Astrocyte (in vitro differentiated cells and primary cell): ENCODE measurements at regions not wholly inside any gene's neighbourhood (a gene's known extent, or its start where the extent isn't known, plus 50 kb on each side); places are given as distances from the start of the nearest gene placed in this dataset.

ENCODE experiments used
- DNase-seq: peaks from one replicate; pipeline ENCODE4 v3.0.0-alpha.2; 2010; ENCODE audit warnings: low read depth
- FAIRE-seq: peaks from 2 replicates; lab custom pipeline; 2011; peaks lifted over from hg19 to GRCh38; lab: Jason Lieb, UNC
- H2AFZ ChIP-seq: 2 replicates; pipeline ENCODE4 v1.6.0; 2012; ENCODE audit warnings: low read depth, low read length, inconsistent platforms
- H3K27ac ChIP-seq: 2 replicates; pipeline ENCODE4 v1.5.1; 2011; ENCODE audit warnings: low read depth, low read length, inconsistent platforms
- H3K27me3 ChIP-seq: 2 replicates; pipeline ENCODE4 v1.6.0; 2011; ENCODE audit warnings: low read length, inconsistent platforms; ENCODE audit not compliant: insufficient read depth
- H3K36me3 ChIP-seq: 2 replicates; pipeline ENCODE4 v1.5.1; 2011; ENCODE audit warnings: low read length, inconsistent platforms; ENCODE audit not compliant: insufficient read depth
- H3K4me1 ChIP-seq: 2 replicates; pipeline ENCODE4 v1.5.1; 2011; ENCODE audit warnings: low read length, inconsistent platforms; ENCODE audit not compliant: insufficient read depth
- H3K4me2 ChIP-seq: 2 replicates; pipeline ENCODE4 v1.6.0; 2012; ENCODE audit warnings: low read length, inconsistent platforms
- H3K4me3 ChIP-seq: 2 replicates; pipeline ENCODE4 v1.5.1; 2011; ENCODE audit warnings: low read depth, mild to moderate bottlenecking, low read length, inconsistent platforms; ENCODE audit not compliant: insufficient read depth
- H3K79me2 ChIP-seq: 2 replicates; pipeline ENCODE4 v1.6.0; 2012; ENCODE audit warnings: mild to moderate bottlenecking, low read length, inconsistent platforms; ENCODE audit not compliant: insufficient read depth
- H3K9ac ChIP-seq: 2 replicates; pipeline ENCODE4 v1.6.0; 2012; ENCODE audit warnings: mild to moderate bottlenecking, low read length, inconsistent platforms
- H3K9me3 ChIP-seq: 2 replicates; pipeline ENCODE4 v1.5.1; 2012; ENCODE audit warnings: low read depth, mild to moderate bottlenecking, low read length, inconsistent platforms; ENCODE audit not compliant: insufficient read depth
- H4K20me1 ChIP-seq: 2 replicates; pipeline ENCODE4 v1.6.0; 2012; ENCODE audit warnings: low read length, inconsistent platforms; ENCODE audit not compliant: insufficient read depth
- H3K27ac Mint-ChIP-seq: one replicate; pipeline ENCODE4 v1.8.0; 2021; ENCODE audit warnings: mild to moderate bottlenecking, mixed read lengths; ENCODE audit not compliant: unreplicated experiment
- H3K27me3 Mint-ChIP-seq: one replicate; pipeline ENCODE4 v1.8.0; 2021; ENCODE audit warnings: low read depth, mixed read lengths; ENCODE audit not compliant: unreplicated experiment
- H3K36me3 Mint-ChIP-seq: one replicate; pipeline ENCODE4 v1.8.0; 2021; ENCODE audit warnings: low read depth, mixed read lengths; ENCODE audit not compliant: unreplicated experiment
- H3K4me1 Mint-ChIP-seq: one replicate; pipeline ENCODE4 v1.8.0; 2021; ENCODE audit warnings: low read depth, mixed read lengths; ENCODE audit not compliant: unreplicated experiment
- H3K4me3 Mint-ChIP-seq: one replicate; pipeline ENCODE4 v1.8.0; 2021; ENCODE audit warnings: mild to moderate bottlenecking, moderate library complexity, mixed read lengths; ENCODE audit not compliant: unreplicated experiment
- H3K9me3 Mint-ChIP-seq: one replicate; pipeline ENCODE4 v1.8.0; 2021; ENCODE audit warnings: mild to moderate bottlenecking, mixed read lengths; ENCODE audit not compliant: unreplicated experiment
- CTCF ChIP-seq: IDR thresholded peaks from 2 replicates; pipeline ENCODE4 v1.5.1; 2011; ENCODE audit warnings: low read depth, mild to moderate bottlenecking, inconsistent platforms, low read length, moderate library complexity; ENCODE audit not compliant: insufficient read depth
- EZH2 ChIP-seq: IDR thresholded peaks from 2 replicates; pipeline ENCODE4 v1.6.1; 2012; ENCODE audit warnings: mild to moderate bottlenecking, low read length, inconsistent platforms; ENCODE audit not compliant: insufficient read depth

- Histone ChIP-seq H3K4me3 (no peak overlapping the region), H3K9me3 (no peaks in the 10 kb centered on the region), H3K4me1 (no peaks in the 10 kb centered on the region), H2AFZ (no peak overlapping the region), H3K9ac (no peak overlapping the region), H4K20me1 (no peaks in the 10 kb centered on the region), H3K4me2 (peak overlapping the region; percentile 30), H3K27me3 (no peaks in the 10 kb centered on the region), H3K27ac (no peak overlapping the region), H3K79me2 (no peaks in the 10 kb centered on the region), H3K36me3 (no peaks in the 10 kb centered on the region)
- no peak overlapping the region for H3K4me3 Mint-ChIP-seq
- no peak for FAIRE-seq
- DNase-seq = peak; percentile 41
- H3K9me3 Mint-ChIP-seq = peaks cover 5% of the 10 kb centered on the region
- peaks cover 13% of the 10 kb centered on the region for H3K4me1 Mint-ChIP-seq
- H3K27ac Mint-ChIP-seq = no peak overlapping the region
- no peaks in the 10 kb centered on the region for H3K36me3 Mint-ChIP-seq
- TF ChIP-seq CTCF (no peak), EZH2 (no peak)
- H3K27me3 Mint-ChIP-seq = no peaks in the 10 kb centered on the region
Observed at GRCh38 chr13:34300559-34300958, 482.6 kb downstream of the RFC3 start.

GRCh38 chr13:34302596-34302995, 484.6 kb downstream of the RFC3 start:
- H3K27ac ChIP-seq = no peak overlapping the region
- Mint-ChIP-seq H3K27ac (no peak overlapping the region), H3K4me1 (peaks cover 13% of the 10 kb centered on the region), H3K27me3 (no peaks in the 10 kb centered on the region), H3K36me3 (no peaks in the 10 kb centered on the region), H3K4me3 (no peak overlapping the region), H3K9me3 (peaks cover 6% of the 10 kb centered on the region)
- DNase-seq (no peak), FAIRE-seq (no peak)
- no peak for TF ChIP-seq EZH2
- TF ChIP-seq CTCF = no peak
- H3K36me3 ChIP-seq = no peaks in the 10 kb centered on the region
- H3K27me3 ChIP-seq = no peaks in the 10 kb centered on the region
- no peak overlapping the region for H2AFZ ChIP-seq
- no peaks in the 10 kb centered on the region for H4K20me1 ChIP-seq
- H3K79me2 ChIP-seq = no peaks in the 10 kb centered on the region
- no peak overlapping the region for H3K4me2 ChIP-seq
- H3K4me3 ChIP-seq = no peak overlapping the region
- H3K9ac ChIP-seq = no peak overlapping the region
- no peaks in the 10 kb centered on the region for H3K4me1 ChIP-seq
- H3K9me3 ChIP-seq = no peaks in the 10 kb centered on the region

- peaks cover 13% of the 10 kb centered on the region for H3K4me1 Mint-ChIP-seq
Observed at GRCh38 chr13:34303346-34303745, 485.4 kb downstream of the RFC3 start.

More at GRCh38 chr13:34303346-34303745, 485.4 kb downstream of the RFC3 start:
- no peaks in the 10 kb centered on the region for H3K27me3 ChIP-seq
- FAIRE-seq (no peak), DNase-seq (no peak)
- Mint-ChIP-seq H3K27ac (no peak overlapping the region), H3K4me3 (no peak overlapping the region), H3K36me3 (no peaks in the 10 kb centered on the region), H3K27me3 (no peaks in the 10 kb centered on the region), H3K9me3 (peaks cover 6% of the 10 kb centered on the region)
- no peaks in the 10 kb centered on the region for H3K36me3 ChIP-seq
- no peak overlapping the region for H3K27ac ChIP-seq
- no peaks in the 10 kb centered on the region for H3K9me3 ChIP-seq
- no peaks in the 10 kb centered on the region for H4K20me1 ChIP-seq
- no peaks in the 10 kb centered on the region for H3K79me2 ChIP-seq
- no peak overlapping the region for H3K4me3 ChIP-seq
- H2AFZ ChIP-seq = no peak overlapping the region
- H3K4me2 ChIP-seq = no peak overlapping the region
- no peak for TF ChIP-seq CTCF
- TF ChIP-seq EZH2 = no peak
- H3K4me1 ChIP-seq = no peaks in the 10 kb centered on the region
- no peak overlapping the region for H3K9ac ChIP-seq
